T-cell (primary cell): ENCODE measurements at regions not wholly inside any gene's neighbourhood (a gene's known extent, or its start where the extent isn't known, plus 50 kb on each side); places are given as distances from the start of the nearest gene placed in this dataset.

Source experiments
- ATAC-seq, 4 experiments: fragments of 200-7000 bp in 3 of 4; fragments of 150-1000 bp in 1 of 4; cut with Tn5 transposase; replicated peaks in 1 of 4; 1 replicate in 3 of 4; 2 replicates in 1 of 4; pipeline ENCODE4 v1.10.0; 2021; ENCODE audit warnings: moderate library complexity in 3 of 4, mild to moderate bottlenecking in 2 of 4, moderate number of reproducible peaks in 1 of 4
- CTCF ChIA-PET, 2 donors: fragments of 300-600 bp; sonication (Branson Sonifier 250); formaldehyde crosslinking; loops; one replicate each; lab custom pipeline; 2022; ENCODE audit warnings: antibody characterized with exemption in 2 of 2; lab: Charles Lee
- POLR2A ChIA-PET, 2 donors: fragments of 300-600 bp; sonication (Branson Sonifier 250); formaldehyde crosslinking; loops; one replicate each; lab custom pipeline; 2022; ENCODE audit warnings: antibody characterized with exemption in 2 of 2; lab: Charles Lee
- DNase-seq, 35 experiments: peaks; one replicate each; pipeline versions ENCODE4 v3.0.0 to v3.0.0-alpha.2; 2013 to 2023
- H3K27ac ChIP-seq: one replicate; pipeline ENCODE4 v1.5.1; 2013; ENCODE audit warnings: low read length
- H3K27me3 ChIP-seq, 2 experiments: replicated peaks in 1 of 2; 1 replicate in 1 of 2; 2 replicates in 1 of 2; pipeline versions ENCODE4 v1.6.1 to v1.7.0; 2013; ENCODE audit warnings: low read length in 1 of 2, mixed read lengths in 1 of 2; ENCODE audit not compliant: control insufficient read depth in 2 of 2, insufficient read depth in 2 of 2; ENCODE audit errors: extremely low read depth in 1 of 2
- H3K36me3 ChIP-seq, 2 donors: 1 replicate in 1 of 2; 2 replicates in 1 of 2; pipeline versions ENCODE4 v1.6.1 to v1.7.0; 2013; ENCODE audit warnings: low read length in 1 of 2; ENCODE audit not compliant: control insufficient read depth in 2 of 2, insufficient read depth in 1 of 2; ENCODE audit errors: extremely low read depth in 1 of 2
- H3K4me1 ChIP-seq, 2 experiments: 1 replicate in 1 of 2; 2 replicates in 1 of 2; pipeline versions ENCODE4 v1.6.1 to v1.7.0; 2013; ENCODE audit warnings: low read length in 2 of 2, mixed read lengths in 1 of 2; ENCODE audit not compliant: insufficient read depth in 2 of 2, control insufficient read depth in 1 of 2; ENCODE audit errors: extremely low read depth in 1 of 2
- H3K4me3 ChIP-seq, 2 donors: 1 replicate in 1 of 2; 2 replicates in 1 of 2; pipeline versions ENCODE4 v1.5.1 to v1.7.0; 2013; ENCODE audit warnings: mild to moderate bottlenecking in 2 of 2, low read length in 1 of 2, moderate library complexity in 1 of 2; ENCODE audit not compliant: control insufficient read depth in 1 of 2; ENCODE audit errors: extremely low read depth in 1 of 2
- H3K9me3 ChIP-seq: 2 replicates; pipeline ENCODE4 v1.7.0; 2013
- H3K27ac Mint-ChIP-seq, 2 donors: one replicate each; pipeline ENCODE4 v1.8.0; 2020 to 2021; ENCODE audit warnings: mild to moderate bottlenecking in 2 of 2, mixed read lengths in 2 of 2
- H3K27me3 Mint-ChIP-seq, 2 donors: one replicate each; pipeline ENCODE4 v1.8.0; 2021 to 2022; ENCODE audit warnings: mixed read lengths in 2 of 2
- H3K36me3 Mint-ChIP-seq: one replicate; pipeline ENCODE4 v1.8.0; 2021; ENCODE audit warnings: mixed read lengths
- H3K4me1 Mint-ChIP-seq, 3 donors: one replicate each; pipeline ENCODE4 v1.8.0; 2020 to 2022; ENCODE audit warnings: mixed read lengths in 3 of 3, mild to moderate bottlenecking in 1 of 3
- H3K4me3 Mint-ChIP-seq, 3 donors: one replicate each; pipeline ENCODE4 v1.8.0; 2020 to 2022; ENCODE audit warnings: mild to moderate bottlenecking in 3 of 3, mixed read lengths in 3 of 3, moderate library complexity in 3 of 3
- H3K9me3 Mint-ChIP-seq, 3 donors: one replicate each; pipeline ENCODE4 v1.8.0; 2020 to 2022; ENCODE audit warnings: mixed read lengths in 3 of 3
- WGBS: methylation state at CpG from one replicate; pipeline ENCODE4 v1.1.5; 2013; ENCODE audit warnings: missing lambda C conversion rate; ENCODE audit not compliant: insufficient coverage; 5-methylcytosine and 5-hydroxymethylcytosine counted together

GRCh38 chr4:83751336-83751949 is 215.5 kb downstream of the GPAT3 start:
- Histone ChIP-seq H3K4me1 (no peaks in the 10 kb centered on the region), H3K36me3 (no peaks in the 10 kb centered on the region), H3K27me3 (no peaks in the 10 kb centered on the region), H3K4me3 (no peak overlapping the region), H3K9me3 (no peaks in the 10 kb centered on the region), H3K27ac (no peak overlapping the region)
- ATAC-seq (no peak), DNase-seq (no peak)
- Mint-ChIP-seq H3K4me1 (no peaks in the 10 kb centered on the region), H3K27me3 (peaks cover 9 to 10% of the 10 kb centered on the region in 2 donors), H3K4me3 (no peak overlapping the region), H3K27ac (no peak overlapping the region), H3K36me3 (no peaks in the 10 kb centered on the region), H3K9me3 (no peaks in the 10 kb centered on the region)
- 33% methylated on average over 1 of the region's 1 CpG for WGBS
- POLR2A ChIA-PET, result no interaction called here
- CTCF ChIA-PET, result no interaction called here

- CTCF ChIA-PET, result no interaction called here
- no peak overlapping the region for H3K4me3 Mint-ChIP-seq
- no peaks in the 10 kb centered on the region for H3K36me3 Mint-ChIP-seq
- Histone ChIP-seq H3K36me3 (no peaks in the 10 kb centered on the region), H3K4me1 (no peaks in the 10 kb centered on the region), H3K27ac (no peak overlapping the region), H3K27me3 (no peaks in the 10 kb centered on the region), H3K4me3 (no peak overlapping the region), H3K9me3 (no peaks in the 10 kb centered on the region)
- H3K9me3 Mint-ChIP-seq, result no peaks in the 10 kb centered on the region
- no CpG with 5 or more reads among the region's 2 CpGs for WGBS
- no peaks in the 10 kb centered on the region for H3K4me1 Mint-ChIP-seq
- ATAC-seq, result no peak
- no peak overlapping the region for H3K27ac Mint-ChIP-seq
- peaks cover 9 to 10% of the 10 kb centered on the region in 2 donors for H3K27me3 Mint-ChIP-seq
- DNase-seq, result no peak
- POLR2A ChIA-PET, result no interaction called here
Observed at GRCh38 chr4:83748711-83749110, 212.8 kb downstream of the GPAT3 start.

GRCh38 chr4:83738895-83739294 is 203.0 kb downstream of the GPAT3 start:
- no peak for DNase-seq
- no peaks in the 10 kb centered on the region for H3K9me3 ChIP-seq
- no peaks in the 10 kb centered on the region for H3K4me1 ChIP-seq
- H3K27ac ChIP-seq, result no peak overlapping the region
- no peaks in the 10 kb centered on the region for H3K36me3 ChIP-seq
- ChIA-PET CTCF (no interaction called here), POLR2A (no interaction called here)
- H3K27ac Mint-ChIP-seq, result no peak overlapping the region
- no peaks in the 10 kb centered on the region for H3K4me1 Mint-ChIP-seq
- no peaks in the 10 kb centered on the region for H3K36me3 Mint-ChIP-seq
- H3K4me3 ChIP-seq, result no peak overlapping the region
- 20% methylated on average over 1 of the region's 2 CpGs for WGBS
- no peak overlapping the region for H3K4me3 Mint-ChIP-seq
- no peaks in the 10 kb centered on the region for H3K9me3 Mint-ChIP-seq
- H3K27me3 ChIP-seq, result no peaks in the 10 kb centered on the region
- peaks cover 20 to 22% of the 10 kb centered on the region in 2 donors for H3K27me3 Mint-ChIP-seq
- ATAC-seq, result no peak

- Mint-ChIP-seq H3K4me1 (no peaks in the 10 kb centered on the region), H3K27ac (no peak overlapping the region), H3K36me3 (no peaks in the 10 kb centered on the region), H3K9me3 (peaks cover 5 to 13% (median 10%) of the 10 kb centered on the region in 3 donors), H3K4me3 (no peak overlapping the region), H3K27me3 (peaks cover 5 to 10% of the 10 kb centered on the region in 2 donors)
- no peak overlapping the region for H3K4me3 ChIP-seq
- H3K27ac ChIP-seq, result no peak overlapping the region
- ATAC-seq (no peak), DNase-seq (no peak)
- no peaks in the 10 kb centered on the region for H3K9me3 ChIP-seq
- H3K36me3 ChIP-seq, result no peaks in the 10 kb centered on the region
- ChIA-PET CTCF (no interaction called here), POLR2A (no interaction called here)
- WGBS, result no CpG with 5 or more reads among the region's 3 CpGs
- H3K4me1 ChIP-seq, result no peaks in the 10 kb centered on the region
- H3K27me3 ChIP-seq, result no peaks in the 10 kb centered on the region
Observed at GRCh38 chr4:83734576-83734975, 198.7 kb downstream of the GPAT3 start.

DNA sequence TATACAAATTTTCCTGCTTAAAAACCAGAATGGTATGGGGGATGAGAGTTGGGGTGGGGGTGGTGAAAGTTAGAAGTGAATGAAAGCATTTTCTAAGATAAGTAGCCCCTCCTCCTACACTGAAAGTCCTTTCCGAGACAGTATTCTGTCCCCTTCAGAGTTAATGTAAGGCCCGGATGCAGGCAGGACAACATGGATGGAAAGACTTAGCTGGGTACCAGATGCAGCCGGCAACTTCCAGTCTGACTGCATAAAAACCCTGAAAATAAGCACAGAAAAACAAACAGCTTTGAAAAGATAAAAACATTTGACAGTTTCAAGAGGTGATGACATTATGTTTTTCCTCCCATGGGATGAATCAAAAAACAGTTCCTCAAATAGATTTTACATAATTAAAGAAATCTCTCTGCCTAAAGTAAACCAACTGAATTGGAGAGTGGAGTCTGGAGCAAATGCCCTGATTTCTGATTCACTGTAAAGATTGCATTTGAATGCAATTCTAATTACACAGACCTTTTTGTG is 196.3 kb downstream of the GPAT3 start:
- DNase-seq (no peak), ATAC-seq (no peak)
- Mint-ChIP-seq H3K4me3 (no peak overlapping the region), H3K36me3 (no peaks in the 10 kb centered on the region), H3K27ac (no peak overlapping the region), H3K4me1 (no peaks in the 10 kb centered on the region), H3K9me3 (peaks cover 5 to 13% (median 10%) of the 10 kb centered on the region in 3 donors), H3K27me3 (peaks cover 5 to 12% of the 10 kb centered on the region in 2 donors)
- ChIA-PET CTCF (interaction anchor here in 1 of 2 donors (0.8 kb wide), 1 partner anchor 1286 kb away, joined by 3 read pairs; no protein-coding TSS in a partner anchor), POLR2A (no interaction called here)
- Histone ChIP-seq H3K27ac (no peak overlapping the region), H3K27me3 (no peaks in the 10 kb centered on the region), H3K36me3 (no peaks in the 10 kb centered on the region), H3K9me3 (no peaks in the 10 kb centered on the region), H3K4me3 (no peak overlapping the region), H3K4me1 (no peaks in the 10 kb centered on the region)
- no CpG with 5 or more reads among the region's 3 CpGs for WGBS

GRCh38 chr4:83731609-83732008 is 195.7 kb downstream of the GPAT3 start:
- H3K27me3 ChIP-seq, result no peaks in the 10 kb centered on the region
- no peaks in the 10 kb centered on the region for H3K4me1 Mint-ChIP-seq
- H3K4me3 Mint-ChIP-seq, result no peak overlapping the region
- POLR2A ChIA-PET, result no interaction called here
- no peak for DNase-seq
- H3K27ac Mint-ChIP-seq, result no peak overlapping the region
- CTCF ChIA-PET, result no interaction called here
- 83% methylated on average over 1 of the region's 3 CpGs for WGBS
- no peak for ATAC-seq
- no peak overlapping the region for H3K27ac ChIP-seq
- H3K4me1 ChIP-seq, result no peaks in the 10 kb centered on the region
- H3K36me3 ChIP-seq, result no peaks in the 10 kb centered on the region
- peaks cover 5 to 13% (median 10%) of the 10 kb centered on the region in 3 donors for H3K9me3 Mint-ChIP-seq
- H3K27me3 Mint-ChIP-seq, result peaks cover 10 to 18% of the 10 kb centered on the region in 2 donors
- H3K9me3 ChIP-seq, result no peaks in the 10 kb centered on the region
- H3K4me3 ChIP-seq, result no peak overlapping the region
- H3K36me3 Mint-ChIP-seq, result no peaks in the 10 kb centered on the region
